ENCODE measurements at regions not wholly inside any gene's neighbourhood (a gene's known extent, or its start where the extent isn't known, plus 50 kb on each side); places are given as distances from the start of the nearest gene placed in this dataset.
"Not testable (repeated sequence)": the region's sequence is repeated elsewhere in the genome, so short reads cannot be mapped to it uniquely, and the experiment has no call there.

DNA sequence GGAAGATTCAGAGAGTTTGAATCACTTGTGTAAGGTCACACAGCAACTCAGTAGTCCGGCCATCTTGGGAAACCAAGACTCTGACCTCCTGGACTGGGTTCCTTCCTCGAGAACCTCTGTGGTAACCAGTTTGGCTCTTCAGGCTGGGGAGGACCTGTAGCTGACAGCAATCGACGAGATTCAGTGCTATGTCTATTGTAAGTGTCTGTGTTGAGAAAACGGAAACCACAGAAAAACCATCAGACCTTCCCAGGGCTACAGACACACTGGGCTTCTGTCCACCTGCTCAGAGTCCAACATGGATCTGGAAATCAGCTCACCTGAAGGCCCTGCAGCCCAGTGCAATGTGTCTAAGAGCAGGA lies 403.7 kb downstream of the RPS24 start:
- H3K27ac ChIP-seq = no peak overlapping the region
- DNase-seq (ENCODE audit: low read depth, low spot score) = no peak

- no peak for DNase-seq (ENCODE audit: low read depth, low spot score)
Measured at GRCh38 chr10:78437998-78438906, 404.6 kb downstream of the RPS24 start.

GRCh38 chr10:78438907-78439809 lies 405.5 kb downstream of the RPS24 start:
- no peak overlapping the region for H3K27ac ChIP-seq
- DNase-seq (ENCODE audit: low read depth, low spot score) = no peak

More at GRCh38 chr10:78437998-78438906, 404.6 kb downstream of the RPS24 start:
- H3K27ac ChIP-seq = no peak overlapping the region

DNA sequence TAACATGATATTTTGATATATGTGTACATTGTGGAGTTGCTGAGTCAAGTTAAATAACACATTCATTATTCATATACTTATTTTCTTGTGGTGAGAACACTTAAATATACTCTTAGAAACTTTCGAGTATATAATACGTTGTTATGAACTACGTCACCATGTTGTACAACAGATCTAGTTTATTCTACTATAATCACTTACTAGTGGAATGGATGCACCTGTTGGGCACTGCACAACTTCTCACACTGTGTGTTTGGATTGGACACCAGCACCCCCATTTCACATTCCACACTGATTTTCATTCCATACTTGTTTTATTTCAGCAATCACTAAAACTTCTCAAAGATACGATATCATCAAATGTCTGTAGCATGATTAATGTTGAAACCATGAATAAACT lies 407.3 kb downstream of the RPS24 start:
- H3K27ac ChIP-seq = no peak overlapping the region
- no peak for DNase-seq (ENCODE audit: low read depth, low spot score)

DNA sequence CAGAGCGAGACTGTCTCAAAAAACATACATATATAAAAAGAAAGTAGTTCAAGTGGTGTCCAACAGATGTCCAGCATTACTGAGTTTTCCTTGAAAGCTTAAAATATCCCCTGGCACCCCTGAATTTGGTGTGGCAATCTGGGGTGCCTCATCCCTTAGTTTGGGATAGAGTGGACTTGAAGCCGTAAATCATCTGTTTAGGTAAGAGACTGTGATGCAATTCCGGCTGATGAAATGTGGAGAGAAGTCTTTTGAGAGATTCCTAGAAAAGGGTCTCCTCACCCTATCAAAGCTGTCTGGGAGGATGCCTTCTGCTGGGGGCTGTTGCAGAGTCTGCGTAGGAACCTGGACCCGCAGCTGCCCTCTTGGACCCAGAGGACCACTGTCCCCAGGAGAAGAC lies 408.0 kb downstream of the RPS24 start:
- DNase-seq (ENCODE audit: low read depth, low spot score) = no peak

GRCh38 chr10:78442836-78443550 lies 409.3 kb downstream of the RPS24 start:
- no peak overlapping the region for H3K27ac ChIP-seq
- no peak for DNase-seq (ENCODE audit: low read depth, low spot score)

More for the DNA sequence above, 408.0 kb downstream of the RPS24 start:
- no peak overlapping the region for H3K27ac ChIP-seq

- DNase-seq (ENCODE audit: low read depth, low spot score) = no peak
- H3K27ac ChIP-seq = no peak overlapping the region
Measured at GRCh38 chr10:78443900-78444571, 410.4 kb downstream of the RPS24 start.

DNA sequence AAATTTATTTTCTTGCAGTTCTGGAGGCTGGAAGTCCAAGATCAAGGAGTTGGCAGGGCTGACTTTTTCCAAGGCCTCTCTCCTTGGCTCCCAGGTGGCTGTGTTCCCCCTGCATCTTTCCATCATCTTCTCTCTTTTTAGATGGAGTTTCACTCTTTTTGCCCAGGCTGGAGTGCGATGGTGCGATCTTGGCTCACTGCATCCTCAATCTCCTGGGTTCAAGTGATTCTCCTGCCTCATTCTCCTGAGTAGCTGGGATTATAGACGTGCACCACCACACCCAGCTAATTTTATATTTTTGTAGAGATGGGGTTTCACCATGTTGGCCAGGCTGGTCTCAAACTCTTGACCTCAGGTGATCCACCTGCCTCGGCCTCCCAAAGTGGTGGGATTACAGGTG lies 411.1 kb downstream of the RPS24 start:
- not testable (repeated sequence) for H3K27ac ChIP-seq; DNase-seq (ENCODE audit: low read depth, low spot score)

DNA sequence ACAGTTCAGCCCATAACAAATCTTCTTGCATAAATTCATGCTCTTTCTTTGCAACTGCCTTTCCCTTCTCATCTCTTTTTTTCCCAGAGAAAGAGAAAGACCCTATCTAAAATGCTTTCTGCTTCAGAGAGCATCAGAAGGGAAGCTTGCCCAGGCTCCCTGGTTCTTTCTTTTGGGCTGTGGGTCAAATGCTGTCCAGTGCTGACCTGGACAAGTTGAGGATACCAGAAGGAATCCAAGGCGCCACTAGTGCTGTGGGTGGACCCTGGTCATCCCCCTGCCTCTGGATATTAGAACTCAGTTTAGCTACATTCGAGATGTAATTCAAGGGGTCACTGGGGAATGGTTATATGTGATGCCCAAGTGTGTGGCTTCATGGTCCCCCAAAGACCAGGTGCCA lies 411.6 kb downstream of the RPS24 start:
- H3K27ac ChIP-seq = no peak overlapping the region
- DNase-seq (ENCODE audit: low read depth, low spot score) = no peak

- H3K27ac ChIP-seq = no peak overlapping the region
- DNase-seq (ENCODE audit: low read depth, low spot score) = no peak
Measured at GRCh38 chr10:78448470-78448869, 414.8 kb downstream of the RPS24 start.

GRCh38 chr10:78448994-78449418 lies 415.3 kb downstream of the RPS24 start:
- no peak for DNase-seq (ENCODE audit: low read depth, low spot score)
- H3K27ac ChIP-seq = no peak overlapping the region

DNA sequence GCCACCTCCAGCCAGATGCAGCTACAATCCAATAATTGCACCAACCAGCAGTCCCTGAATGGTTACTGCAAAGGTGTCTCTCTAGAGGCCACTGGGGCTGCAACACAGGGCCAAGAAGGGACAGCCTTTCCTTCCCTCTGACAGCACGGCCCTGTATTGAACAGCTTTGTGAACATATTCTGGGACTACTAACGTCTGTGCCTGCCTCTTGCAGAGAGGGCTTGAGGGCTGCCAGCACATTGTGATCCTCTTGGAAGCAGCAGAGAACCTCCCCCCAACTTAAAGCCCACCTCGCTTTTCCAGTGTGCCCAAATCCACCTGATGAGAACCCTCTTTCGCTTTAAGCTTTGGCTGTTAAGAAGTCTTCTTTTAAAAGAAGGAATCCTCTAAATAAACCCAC lies 415.9 kb downstream of the RPS24 start:
- no peak overlapping the region for H3K27ac ChIP-seq
- DNase-seq (ENCODE audit: low read depth, low spot score) = no peak

- H3K27ac ChIP-seq = no peak overlapping the region
- DNase-seq (ENCODE audit: low read depth, low spot score) = no peak
Measured at GRCh38 chr10:78450239-78450638, 416.6 kb downstream of the RPS24 start.

DNA sequence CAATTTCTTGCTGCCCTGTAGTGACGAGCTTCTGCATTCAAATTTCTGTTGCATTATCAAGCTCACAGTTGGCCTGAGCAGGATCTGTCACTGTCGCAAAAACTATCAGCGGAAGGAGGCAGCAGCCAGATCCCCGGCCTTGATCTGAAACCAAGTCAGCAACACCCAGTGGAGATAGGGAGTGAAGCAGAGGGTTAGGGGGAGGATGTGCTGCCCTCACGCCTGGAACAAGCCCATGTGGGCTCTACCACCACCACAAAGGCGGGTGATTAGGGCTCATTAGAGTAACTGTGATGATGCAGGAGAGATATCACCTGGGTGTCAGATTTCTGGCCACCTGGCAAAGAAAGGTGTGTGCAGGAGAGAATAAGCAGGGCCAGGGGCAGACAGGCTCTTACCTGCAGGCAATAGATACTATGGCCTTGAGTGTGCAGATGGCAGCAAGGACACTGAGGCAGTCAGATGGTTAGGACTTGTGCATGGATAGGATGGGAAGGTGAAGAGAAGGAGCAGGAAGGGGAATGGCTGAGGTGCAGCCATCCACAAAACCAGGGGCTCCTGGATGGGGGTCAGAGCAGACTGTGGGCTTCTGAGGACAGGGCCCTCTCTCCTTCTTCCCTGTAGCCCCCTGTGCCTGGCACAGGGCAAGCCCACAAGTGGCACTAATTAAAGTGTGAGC lies 417.3 kb downstream of the RPS24 start:
- no peak for DNase-seq (ENCODE audit: low read depth, low spot score)
- no peak overlapping the region for H3K27ac ChIP-seq

DNA sequence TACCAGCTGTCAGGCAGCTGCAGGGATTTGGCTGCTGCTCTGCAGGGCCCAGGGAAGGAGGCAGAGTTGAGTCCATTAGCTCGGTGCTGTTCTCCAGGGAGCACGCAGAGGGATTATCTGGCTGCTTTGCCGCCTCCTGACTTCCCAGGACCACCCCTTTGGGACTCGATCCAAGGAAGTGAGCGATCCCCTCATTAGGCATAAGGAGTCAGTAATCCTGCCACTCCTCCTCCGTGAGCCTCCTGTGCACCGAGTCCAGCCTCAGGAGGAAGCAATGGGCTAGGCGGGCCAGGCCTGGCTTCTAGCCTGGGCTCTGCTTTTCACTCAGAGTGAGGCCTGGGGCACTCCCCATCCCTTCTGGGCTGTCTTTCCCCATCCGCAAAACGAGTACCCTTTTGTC lies 417.9 kb downstream of the RPS24 start:
- DNase-seq (ENCODE audit: low read depth, low spot score) = no peak
- no peak overlapping the region for H3K27ac ChIP-seq

DNA sequence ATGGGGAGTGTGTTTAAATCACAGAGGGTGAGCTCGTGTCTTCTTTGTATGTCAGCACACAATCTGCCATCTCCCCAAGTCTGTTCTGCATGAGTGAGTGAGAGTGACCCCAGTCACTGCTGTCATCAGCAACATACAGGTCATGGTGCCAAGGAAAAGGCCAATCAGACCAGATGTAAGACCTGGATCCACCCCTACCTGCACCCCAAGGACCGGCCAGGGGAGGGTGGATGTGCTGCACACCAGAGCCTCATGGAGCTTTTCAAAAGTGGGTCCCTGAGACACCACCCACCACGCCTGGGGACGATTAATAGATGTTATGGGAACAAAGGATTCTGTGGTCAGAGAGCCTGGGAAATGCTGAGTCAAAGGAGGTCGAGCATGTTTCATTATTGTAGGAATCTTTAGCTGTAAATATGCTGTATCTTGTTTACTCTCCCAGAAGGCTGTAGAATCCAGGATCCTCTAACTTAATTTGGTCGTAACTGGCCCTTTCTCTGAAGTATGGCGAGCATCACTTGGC lies 420.5 kb downstream of the RPS24 start:
- DNase-seq (ENCODE audit: low read depth, low spot score) = no peak
- no peak overlapping the region for H3K27ac ChIP-seq

- no peak overlapping the region for H3K27ac ChIP-seq
- DNase-seq (ENCODE audit: low read depth, low spot score) = no peak
Measured at GRCh38 chr10:78455236-78455635, 421.6 kb downstream of the RPS24 start.

GRCh38 chr10:78455811-78456210 lies 422.1 kb downstream of the RPS24 start:
- H3K27ac ChIP-seq = no peak overlapping the region
- no peak for DNase-seq (ENCODE audit: low read depth, low spot score)
